IPS-11a (cell line): ENCODE measurements at regions not wholly inside any gene's neighbourhood (a gene's known extent, or its start where the extent isn't known, plus 50 kb on each side); places are given as distances from the start of the nearest gene placed in this dataset.
A peak's percentile ranks its signal among the peaks of the same experiment; 100 is the strongest.
"Not testable (repeated sequence)": the region's sequence is repeated elsewhere in the genome, so short reads cannot be mapped to it uniquely, and the experiment has no call there.

Experiments used
- H3K4me3 ChIP-seq: one replicate; pipeline ENCODE4 v1.5.1; 2013; ENCODE audit warnings: low read depth, low read length, control low read depth

- not testable (repeated sequence) for H3K4me3 ChIP-seq
Observed at GRCh38 chr10:46740368-46740767, 161.4 kb downstream of the SYT15 start.

- not testable (repeated sequence) for H3K4me3 ChIP-seq
Observed at GRCh38 chr10:46749003-46749402, 162.2 kb upstream of the PTPN20 start.

GRCh38 chr10:46749470-46749869, 161.8 kb upstream of the PTPN20 start:
- H3K4me3 ChIP-seq: not testable (repeated sequence)

- not testable (repeated sequence) for H3K4me3 ChIP-seq
Observed at GRCh38 chr10:46753763-46754162, 157.5 kb upstream of the PTPN20 start.

- not testable (repeated sequence) for H3K4me3 ChIP-seq
Observed at GRCh38 chr10:46761471-46761870, 149.8 kb upstream of the PTPN20 start.

- H3K4me3 ChIP-seq: not testable (repeated sequence)
Observed at GRCh38 chr10:46768515-46769291, 142.5 kb upstream of the PTPN20 start.

- H3K4me3 ChIP-seq: not testable (repeated sequence)
Observed at GRCh38 chr10:46773178-46773896, 137.9 kb upstream of the PTPN20 start.

- not testable (repeated sequence) for H3K4me3 ChIP-seq
Observed at GRCh38 chr10:46773897-46774236, 137.4 kb upstream of the PTPN20 start.

- H3K4me3 ChIP-seq: not testable (repeated sequence)
Observed at GRCh38 chr10:46774366-46774765, 136.9 kb upstream of the PTPN20 start.

- not testable (repeated sequence) for H3K4me3 ChIP-seq
Observed at GRCh38 chr10:46774945-46775667, 136.1 kb upstream of the PTPN20 start.

- not testable (repeated sequence) for H3K4me3 ChIP-seq
Observed at GRCh38 chr10:46775668-46776059, 135.6 kb upstream of the PTPN20 start.

GRCh38 chr10:46779571-46779970, 131.7 kb upstream of the PTPN20 start:
- not testable (repeated sequence) for H3K4me3 ChIP-seq

GRCh38 chr10:46780164-46780563, 131.1 kb upstream of the PTPN20 start:
- H3K4me3 ChIP-seq: not testable (repeated sequence)

GRCh38 chr10:46781001-46781400, 130.2 kb upstream of the PTPN20 start:
- H3K4me3 ChIP-seq: not testable (repeated sequence)

GRCh38 chr10:46782001-46782874, 129.0 kb upstream of the PTPN20 start:
- H3K4me3 ChIP-seq: not testable (repeated sequence)

- not testable (repeated sequence) for H3K4me3 ChIP-seq
Observed at GRCh38 chr10:46784665-46785064, 126.6 kb upstream of the PTPN20 start.

GRCh38 chr10:46786125-46786517, 125.1 kb upstream of the PTPN20 start:
- peak overlapping the region; percentile 50 for H3K4me3 ChIP-seq

GRCh38 chr10:46786518-46787320, 124.5 kb upstream of the PTPN20 start:
- H3K4me3 ChIP-seq: peak overlapping the region; percentile 83

- H3K4me3 ChIP-seq: peak overlapping the region; percentile 83
Observed at GRCh38 chr10:46787321-46787615, 124.0 kb upstream of the PTPN20 start.

- not testable (repeated sequence) for H3K4me3 ChIP-seq
Observed at GRCh38 chr10:46792657-46793357, 118.4 kb upstream of the PTPN20 start.
